ACC112 (cell line): ENCODE measurements at regions not wholly inside any gene's neighbourhood (a gene's known extent, or its start where the extent isn't known, plus 50 kb on each side); places are given as distances from the start of the nearest gene placed in this dataset.
"Not testable (repeated sequence)": the region's sequence is repeated elsewhere in the genome, so short reads cannot be mapped to it uniquely, and the experiment has no call there.

Source experiments
- H2AFZ ChIP-seq: fragments of 200-600 bp; sonication (generic); one replicate; pipeline ENCODE4 v1.6.0; 2017; ENCODE audit warnings: antibody characterized with exemption, low read length; ENCODE audit not compliant: unreplicated experiment
- H3K27ac ChIP-seq: fragments of 200-600 bp; sonication (generic); 2 replicates; pipeline ENCODE4 v1.5.1; 2014; ENCODE audit warnings: low read depth, mild to moderate bottlenecking, antibody characterized with exemption, low read length, moderate library complexity
- H3K27me3 ChIP-seq: fragments of 200-600 bp; sonication (generic); 2 replicates; pipeline ENCODE4 v1.6.1; 2014; ENCODE audit warnings: mild to moderate bottlenecking, antibody characterized with exemption, low read length, moderate library complexity, mixed read lengths; ENCODE audit not compliant: insufficient read depth
- H3K36me3 ChIP-seq: fragments of 200-600 bp; sonication (generic); 2 replicates; pipeline ENCODE4 v1.6.1; 2016; ENCODE audit warnings: mild to moderate bottlenecking, antibody characterized with exemption, low read length, moderate library complexity, mixed read lengths; ENCODE audit not compliant: insufficient read depth
- H3K4me1 ChIP-seq: fragments of 200-600 bp; sonication (generic); one replicate; pipeline ENCODE4 v1.6.1; 2016; ENCODE audit warnings: low read length, mixed read lengths; ENCODE audit not compliant: insufficient read depth, unreplicated experiment, control insufficient read depth
- H3K4me3 ChIP-seq: fragments of 200-600 bp; sonication (generic); 2 replicates; pipeline ENCODE4 v1.5.1; 2014; ENCODE audit warnings: mild to moderate bottlenecking, low read depth, low read length
- H3K79me2 ChIP-seq: fragments of 200-600 bp; sonication (generic); one replicate; pipeline ENCODE4 v1.6.0; 2016; ENCODE audit warnings: low read length; ENCODE audit not compliant: control insufficient read depth, unreplicated experiment, insufficient read depth

- Histone ChIP-seq H3K36me3 (no peaks in the 10 kb centered on the region), H3K79me2 (no peaks in the 10 kb centered on the region), H3K27ac (no peak overlapping the region), H3K4me3 (no peak overlapping the region), H3K4me1 (no peaks in the 10 kb centered on the region), H3K27me3 (no peaks in the 10 kb centered on the region), H2AFZ (no peak overlapping the region)
These were observed 376.1 kb upstream of the TMEFF2 start for GRCh38 chr2:192570788-192571187.

- Histone ChIP-seq H3K4me3 (no peak overlapping the region), H3K79me2 (no peaks in the 10 kb centered on the region), H3K27me3 (no peaks in the 10 kb centered on the region), H3K27ac (no peak overlapping the region), H3K4me1 (no peaks in the 10 kb centered on the region), H3K36me3 (no peaks in the 10 kb centered on the region), H2AFZ (no peak overlapping the region)
These were observed 372.1 kb upstream of the TMEFF2 start for GRCh38 chr2:192566863-192567262.

GRCh38 chr2:192560326-192560725 is 365.6 kb upstream of the TMEFF2 start:
- H3K4me3 ChIP-seq = no peak overlapping the region
- no peak overlapping the region for H2AFZ ChIP-seq
- H3K79me2 ChIP-seq = no peaks in the 10 kb centered on the region
- no peaks in the 10 kb centered on the region for H3K4me1 ChIP-seq
- H3K27ac ChIP-seq = no peak overlapping the region
- no peaks in the 10 kb centered on the region for H3K36me3 ChIP-seq
- H3K27me3 ChIP-seq = no peaks in the 10 kb centered on the region

- H3K27me3 ChIP-seq = no peaks in the 10 kb centered on the region
- no peaks in the 10 kb centered on the region for H3K79me2 ChIP-seq
- H3K36me3 ChIP-seq = no peaks in the 10 kb centered on the region
- no peaks in the 10 kb centered on the region for H3K4me1 ChIP-seq
- no peak overlapping the region for H3K4me3 ChIP-seq
- H2AFZ ChIP-seq = no peak overlapping the region
- no peak overlapping the region for H3K27ac ChIP-seq
These were observed 364.9 kb upstream of the TMEFF2 start for GRCh38 chr2:192559587-192559986.

- H3K36me3 ChIP-seq = no peaks in the 10 kb centered on the region
- no peak overlapping the region for H3K4me3 ChIP-seq
- H3K4me1 ChIP-seq = no peaks in the 10 kb centered on the region
- no peaks in the 10 kb centered on the region for H3K27me3 ChIP-seq
- H2AFZ ChIP-seq = no peak overlapping the region
- H3K79me2 ChIP-seq = no peaks in the 10 kb centered on the region
- no peak overlapping the region for H3K27ac ChIP-seq
These were observed 363.9 kb upstream of the TMEFF2 start for GRCh38 chr2:192558637-192559036.

GRCh38 chr2:192555740-192556139 is 361.0 kb upstream of the TMEFF2 start:
- no peaks in the 10 kb centered on the region for H3K27me3 ChIP-seq

GRCh38 chr2:192551760-192552159 is 357.0 kb upstream of the TMEFF2 start:
- H3K4me3 ChIP-seq = no peak overlapping the region
- H2AFZ ChIP-seq = no peak overlapping the region
- H3K36me3 ChIP-seq = no peaks in the 10 kb centered on the region

More at GRCh38 chr2:192555740-192556139, 361.0 kb upstream of the TMEFF2 start:
- no peak overlapping the region for H3K4me3 ChIP-seq
- H2AFZ ChIP-seq = no peak overlapping the region
- no peaks in the 10 kb centered on the region for H3K79me2 ChIP-seq
- no peaks in the 10 kb centered on the region for H3K4me1 ChIP-seq
- H3K27ac ChIP-seq = no peak overlapping the region
- no peaks in the 10 kb centered on the region for H3K36me3 ChIP-seq

GRCh38 chr2:192546565-192546964 is 351.8 kb upstream of the TMEFF2 start:
- Histone ChIP-seq H2AFZ (no peak overlapping the region), H3K36me3 (no peaks in the 10 kb centered on the region), H3K27me3 (no peaks in the 10 kb centered on the region), H3K4me3 (no peak overlapping the region), H3K4me1 (no peaks in the 10 kb centered on the region), H3K27ac (no peak overlapping the region), H3K79me2 (no peaks in the 10 kb centered on the region)

More at GRCh38 chr2:192551760-192552159, 357.0 kb upstream of the TMEFF2 start:
- Histone ChIP-seq H3K79me2 (no peaks in the 10 kb centered on the region), H3K27me3 (no peaks in the 10 kb centered on the region), H3K27ac (no peak overlapping the region), H3K4me1 (no peaks in the 10 kb centered on the region)

- no peaks in the 10 kb centered on the region for H3K4me1 ChIP-seq
- no peak overlapping the region for H2AFZ ChIP-seq
These were observed 349.7 kb upstream of the TMEFF2 start for GRCh38 chr2:192544371-192544955.

GRCh38 chr2:192542148-192543066 is 347.7 kb upstream of the TMEFF2 start:
- H3K79me2 ChIP-seq, H3K4me3 ChIP-seq, H3K4me1 ChIP-seq, H3K27me3 ChIP-seq, H2AFZ ChIP-seq, H3K27ac ChIP-seq, H3K36me3 ChIP-seq: not testable (repeated sequence)

More at GRCh38 chr2:192544371-192544955, 349.7 kb upstream of the TMEFF2 start:
- Histone ChIP-seq H3K36me3 (no peaks in the 10 kb centered on the region), H3K27me3 (no peaks in the 10 kb centered on the region; the same call in 1 of the 2 replicates), H3K79me2 (no peaks in the 10 kb centered on the region), H3K27ac (no peak overlapping the region), H3K4me3 (no peak overlapping the region)

- no peak overlapping the region for H3K27ac ChIP-seq
- no peak overlapping the region for H3K4me3 ChIP-seq
- no peaks in the 10 kb centered on the region for H3K4me1 ChIP-seq
- no peaks in the 10 kb centered on the region for H3K36me3 ChIP-seq
- no peak overlapping the region for H2AFZ ChIP-seq
- no peaks in the 10 kb centered on the region for H3K79me2 ChIP-seq
- no peaks in the 10 kb centered on the region; the same call in 1 of the 2 replicates for H3K27me3 ChIP-seq
These were observed 344.6 kb upstream of the TMEFF2 start for GRCh38 chr2:192539306-192539705.
